ENCODE measurements at regions not wholly inside any gene's neighbourhood (a gene's known extent, or its start where the extent isn't known, plus 50 kb on each side); places are given as distances from the start of the nearest gene placed in this dataset.

GRCh38 chr13:78934336-78934735 lies 275.4 kb upstream of the OBI1 start:
- ChIA-PET CTCF (interaction anchor here (0.9 to 1.2 kb wide), 2 partner anchors 12 to 45 kb away, joined by 3 read pairs; no protein-coding TSS in a partner anchor), POLR2A (no interaction called here)
- Histone ChIP-seq H3K9ac (no peak overlapping the region), H2AFZ (ENCODE audit: low read depth) (no peak overlapping the region), H3F3A (replicated peaks; ENCODE audit: insufficient read depth) (no peaks in the 10 kb centered on the region), H3K4me2 (no peak overlapping the region), H3K4me1 (ENCODE audit: control insufficient read depth in 1 of 2, insufficient read depth in 2 of 2, low read depth in 1 of 2, low read length in 1 of 2) (no peaks in the 10 kb centered on the region), H3K79me2 (ENCODE audit: insufficient read depth) (no peaks in the 10 kb centered on the region), H3K27ac (ENCODE audit: low read depth in 2 of 2, low read length in 1 of 2) (no peak overlapping the region), H4K20me1 (ENCODE audit: insufficient read depth) (no peaks in the 10 kb centered on the region), H3K9me2 (no peaks in the 10 kb centered on the region), H3K4me3 (ENCODE audit: low read depth in 2 of 2, low read length in 1 of 2) (no peak overlapping the region), H3K36me3 (replicated peaks in 1 of 2; ENCODE audit: control insufficient read depth in 1 of 2, insufficient read depth in 2 of 2, low read length in 1 of 2) (no peaks in the 10 kb centered on the region), H3K27me3 (ENCODE audit: insufficient read depth) (no peaks in the 10 kb centered on the region), H3K9me3 (no peaks in the 10 kb centered on the region)
- TF ChIP-seq, protein P1, sequence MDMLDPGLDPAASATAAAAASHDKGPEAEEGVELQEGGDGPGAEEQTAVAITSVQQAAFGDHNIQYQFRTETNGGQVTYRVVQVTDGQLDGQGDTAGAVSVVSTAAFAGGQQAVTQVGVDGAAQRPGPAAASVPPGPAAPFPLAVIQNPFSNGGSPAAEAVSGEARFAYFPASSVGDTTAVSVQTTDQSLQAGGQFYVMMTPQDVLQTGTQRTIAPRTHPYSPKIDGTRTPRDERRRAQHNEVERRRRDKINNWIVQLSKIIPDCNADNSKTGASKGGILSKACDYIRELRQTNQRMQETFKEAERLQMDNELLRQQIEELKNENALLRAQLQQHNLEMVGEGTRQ (IDR thresholded peaks at IDR 0.05; ENCODE audit: borderline replicate concordance, low read depth, low read length), result no peak
- TF ChIP-seq CHD2 (IDR thresholded peaks at IDR 0.05; ENCODE audit: low read length, partially characterized antibody), result no peak
- no peak for TF ChIP-seq PBX3 (IDR thresholded peaks at IDR 0.05)
- TF ChIP-seq NRF1 (IDR thresholded peaks at IDR 0.05; ENCODE audit: low read depth, low read length), result no peak
- no peak for TF ChIP-seq TAF1 (IDR thresholded peaks at IDR 0.05; ENCODE audit: borderline replicate concordance, low read depth, low read length)
- TF ChIP-seq TEAD4 (IDR thresholded peaks at IDR 0.05; ENCODE audit: borderline replicate concordance, insufficient read depth), result no peak
- TF ChIP-seq, protein P2, sequence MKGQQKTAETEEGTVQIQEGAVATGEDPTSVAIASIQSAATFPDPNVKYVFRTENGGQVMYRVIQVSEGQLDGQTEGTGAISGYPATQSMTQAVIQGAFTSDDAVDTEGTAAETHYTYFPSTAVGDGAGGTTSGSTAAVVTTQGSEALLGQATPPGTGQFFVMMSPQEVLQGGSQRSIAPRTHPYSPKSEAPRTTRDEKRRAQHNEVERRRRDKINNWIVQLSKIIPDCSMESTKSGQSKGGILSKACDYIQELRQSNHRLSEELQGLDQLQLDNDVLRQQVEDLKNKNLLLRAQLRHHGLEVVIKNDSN (IDR thresholded peaks at IDR 0.05; ENCODE audit: borderline replicate concordance, low read depth), result no peak
- TF ChIP-seq RFX5 (IDR thresholded peaks at IDR 0.05; ENCODE audit: low read length), result no peak
- TF ChIP-seq RXRA (IDR thresholded peaks at IDR 0.05; ENCODE audit: borderline replicate concordance, low read depth), result no peak
- TF ChIP-seq MAX (IDR thresholded peaks at IDR 0.05; ENCODE audit: low read depth), result no peak
- no peak for TF ChIP-seq REST (IDR thresholded peaks at IDR 0.05; ENCODE audit: low read depth, low read length)
- TF ChIP-seq GABPA (IDR thresholded peaks at IDR 0.05; ENCODE audit: low read depth), result no peak
- TF ChIP-seq SIN3A (IDR thresholded peaks at IDR 0.05; ENCODE audit: borderline replicate concordance, low read depth, low read length), result no peak
- TF ChIP-seq TCF12 (IDR thresholded peaks at IDR 0.05), result no peak
- TF ChIP-seq EZH2phosphoT487 (IDR thresholded peaks at IDR 0.05; ENCODE audit: borderline replicate concordance, low read depth), result no peak
- TF ChIP-seq FOXJ3 (CRISPR knock-in tag; IDR thresholded peaks at IDR 0.05), result no peak
- TF ChIP-seq, protein P3, sequence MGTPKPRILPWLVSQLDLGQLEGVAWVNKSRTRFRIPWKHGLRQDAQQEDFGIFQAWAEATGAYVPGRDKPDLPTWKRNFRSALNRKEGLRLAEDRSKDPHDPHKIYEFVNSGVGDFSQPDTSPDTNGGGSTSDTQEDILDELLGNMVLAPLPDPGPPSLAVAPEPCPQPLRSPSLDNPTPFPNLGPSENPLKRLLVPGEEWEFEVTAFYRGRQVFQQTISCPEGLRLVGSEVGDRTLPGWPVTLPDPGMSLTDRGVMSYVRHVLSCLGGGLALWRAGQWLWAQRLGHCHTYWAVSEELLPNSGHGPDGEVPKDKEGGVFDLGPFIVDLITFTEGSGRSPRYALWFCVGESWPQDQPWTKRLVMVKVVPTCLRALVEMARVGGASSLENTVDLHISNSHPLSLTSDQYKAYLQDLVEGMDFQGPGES (IDR thresholded peaks at IDR 0.05; ENCODE audit: low read depth, low read length), result no peak
- TF ChIP-seq ELF1 (IDR thresholded peaks at IDR 0.05), result no peak
- no peak for TF ChIP-seq SMC3 (IDR thresholded peaks at IDR 0.05; ENCODE audit: low read depth, low read length)
- no peak for TF ChIP-seq RCOR1 (IDR thresholded peaks at IDR 0.05; ENCODE audit: low read length)
- WGBS (ENCODE audit: low lambda C conversion rate), result 49% methylated on average over 10 of the region's 13 CpGs
- DNase-seq, result no peak

Data from SK-N-SH (cell line).